Stomach (tissue), 8 donors: ENCODE measurements at regions not wholly inside any gene's neighbourhood (a gene's known extent, or its start where the extent isn't known, plus 50 kb on each side); places are given as distances from the start of the nearest gene placed in this dataset.
"Not testable (repeated sequence)": the region's sequence is repeated elsewhere in the genome, so short reads cannot be mapped to it uniquely, and the experiment has no call there.

ENCODE experiments used
- DNase-seq, 2 donors: peaks; one replicate each; pipeline versions ENCODE4 v3.0.0 to v3.0.0-alpha.2; 2013 to 2019
- H3K27ac ChIP-seq, 5 donors: fragments of 200-600 bp in 4 of 5; sonication (generic) in 4 of 5; one replicate each; pipeline ENCODE4 v1.5.1; 2013 to 2019; ENCODE audit warnings: mild to moderate bottlenecking in 1 of 5, moderate library complexity in 1 of 5
- H3K27me3 ChIP-seq, 3 donors: fragments of 200-600 bp; sonication (generic); one replicate each; pipeline ENCODE4 v1.5.1; 2017 to 2019; ENCODE audit warnings: mixed run types in 1 of 3
- H3K36me3 ChIP-seq, 4 donors: fragments of 200-600 bp; sonication (generic); 1 replicate in 3 of 4; 2 replicates in 1 of 4; pipeline ENCODE4 v1.5.1; 2016 to 2019
- H3K4me1 ChIP-seq, 4 donors: fragments of 200-600 bp; sonication (generic); one replicate each; pipeline ENCODE4 v1.5.1; 2016 to 2019
- H3K4me3 ChIP-seq, 4 donors: fragments of 200-600 bp; sonication (generic) in 3 of 4; one replicate each; pipeline ENCODE4 v1.5.1; 2016 to 2019; ENCODE audit warnings: mild to moderate bottlenecking in 1 of 4
- H3K9me3 ChIP-seq, 4 donors: fragments of 200-600 bp; sonication (generic); one replicate each; pipeline ENCODE4 v1.5.1; 2016 to 2019
- CTCF ChIP-seq, 7 experiments: fragments of 450-650 bp in 4 of 7; fragments of 200-600 bp in 3 of 7; sonication (generic) in 3 of 7; IDR thresholded peaks; one replicate each; pipeline ENCODE4 v1.5.1; 2016 to 2019; ENCODE audit warnings: antibody characterized with exemption in 7 of 7, control low read depth in 2 of 7, mild to moderate bottlenecking in 1 of 7
- EP300 ChIP-seq: sonication (generic); formaldehyde crosslinking; IDR thresholded peaks from one replicate; pipeline ENCODE4 v1.6.1; 2017; ENCODE audit warnings: antibody characterized with exemption
- POLR2A ChIP-seq, 4 donors: fragments of 450-650 bp; IDR thresholded peaks; one replicate each; pipeline ENCODE4 v1.6.1; 2016; ENCODE audit warnings: antibody characterized with exemption in 4 of 4, control low read depth in 2 of 4, mild to moderate bottlenecking in 1 of 4, moderate library complexity in 1 of 4
- POLR2AphosphoS5 ChIP-seq, 3 donors: sonication (generic); formaldehyde crosslinking; IDR thresholded peaks; one replicate each; pipeline ENCODE4 v1.6.1; 2016; ENCODE audit warnings: antibody characterized with exemption in 3 of 3
- WGBS, 5 donors: extraction: QIAGEN DNeasy Blood & Tissue Kit in 3 of 5; methylation state at CpG; one replicate each; pipeline versions ENCODE4 v1.1.5 to v1.1.7; 2013 to 2018; 5-methylcytosine and 5-hydroxymethylcytosine counted together
- intact Hi-C: fragments of 100-400 bp; cut with DNase I; formaldehyde crosslinking; loops from one replicate; pipeline ENCODE4 v1.15.1; 2023; ENCODE audit warnings: low total_unique reads
- donor health status: healthy with polysubstance abuse.
- donor health status: Bipolar disorder and iron deficiency.
- donor health status: healthy.

- no peak for TF ChIP-seq CTCF (IDR thresholded peaks at IDR 0.05)
- no peak for TF ChIP-seq POLR2AphosphoS5 (IDR thresholded peaks at IDR 0.05)
- no peak for TF ChIP-seq POLR2A (IDR thresholded peaks at IDR 0.05)
- no peak for TF ChIP-seq EP300
- Histone ChIP-seq H3K4me3 (no peak overlapping the region), H3K9me3 (peaks cover 0 to 7% (median 2%) of the 10 kb centered on the region in 4 donors), H3K4me1 (no peaks in the 10 kb centered on the region), H3K27me3 (no peaks in the 10 kb centered on the region), H3K27ac (no peak overlapping the region), H3K36me3 (no peaks in the 10 kb centered on the region)
- intact Hi-C loops: no loop called here
- DNase-seq: no peak
Measured at GRCh38 chr7:110309941-110310340, 781.0 kb upstream of the LRRN3 start.

- intact Hi-C loops: no loop called here
- no peaks in the 10 kb centered on the region for H3K4me1 ChIP-seq
- no peaks in the 10 kb centered on the region for H3K27me3 ChIP-seq
- WGBS, 5 donors: 59 to 67% (median 64%) methylated on average over 3 of the region's 3 CpGs
- DNase-seq: no peak
- H3K27ac ChIP-seq: no peak overlapping the region
- H3K9me3 ChIP-seq: peaks cover 0 to 7% (median 2%) of the 10 kb centered on the region in 4 donors
- TF ChIP-seq POLR2AphosphoS5 (IDR thresholded peaks at IDR 0.05): no peak
- no peak for TF ChIP-seq CTCF (IDR thresholded peaks at IDR 0.05)
- no peak for TF ChIP-seq EP300
- H3K4me3 ChIP-seq: no peak overlapping the region
- H3K36me3 ChIP-seq: no peaks in the 10 kb centered on the region
Measured at GRCh38 chr7:110311556-110311955, 779.4 kb upstream of the LRRN3 start.

GRCh38 chr7:110317541-110318265 lies 773.2 kb upstream of the LRRN3 start:
- intact Hi-C loops: no loop called here
- TF ChIP-seq EP300 (no peak), CTCF (IDR thresholded peaks at IDR 0.05) (no peak), POLR2A (IDR thresholded peaks at IDR 0.05) (no peak), POLR2AphosphoS5 (IDR thresholded peaks at IDR 0.05) (no peak)
- Histone ChIP-seq H3K4me3 (no peak overlapping the region), H3K36me3 (no peaks in the 10 kb centered on the region), H3K27ac (no peak overlapping the region), H3K4me1 (no peaks in the 10 kb centered on the region), H3K27me3 (no peaks in the 10 kb centered on the region), H3K9me3 (peaks cover 0 to 20% (median 14%) of the 10 kb centered on the region in 4 donors)
- WGBS, 5 donors: 57 to 77% (median 65%) methylated on average over 2 of the region's 2 CpGs
- DNase-seq: peak in 1 of 2 donors; percentile 34

GRCh38 chr7:110320285-110320684 lies 770.6 kb upstream of the LRRN3 start:
- 77 to 85% (median 83%) methylated on average over 5 of the region's 5 CpGs for WGBS, 5 donors
- DNase-seq, H3K27ac ChIP-seq, H3K27me3 ChIP-seq, H3K4me3 ChIP-seq, H3K36me3 ChIP-seq, intact Hi-C loops, H3K4me1 ChIP-seq: not testable (repeated sequence)
- H3K9me3 ChIP-seq: peaks cover 0 to 20% (median 14%) of the 10 kb centered on the region in 4 donors

- TF ChIP-seq EP300 (no peak), CTCF (IDR thresholded peaks at IDR 0.05) (no peak), POLR2AphosphoS5 (IDR thresholded peaks at IDR 0.05) (no peak), POLR2A (IDR thresholded peaks at IDR 0.05) (no peak)
- no peaks in the 10 kb centered on the region for H3K36me3 ChIP-seq
- DNase-seq: no peak
- peaks cover 0 to 20% (median 14%) of the 10 kb centered on the region in 4 donors for H3K9me3 ChIP-seq
- H3K4me3 ChIP-seq: no peak overlapping the region
- no peaks in the 10 kb centered on the region for H3K27me3 ChIP-seq
- no peak overlapping the region for H3K27ac ChIP-seq
- no peaks in the 10 kb centered on the region for H3K4me1 ChIP-seq
- 74 to 83% (median 80%) methylated on average over 2 of the region's 2 CpGs for WGBS, 5 donors
- intact Hi-C loops: no loop called here
Measured at GRCh38 chr7:110322796-110323195, 768.1 kb upstream of the LRRN3 start.
